ENCODE measurements at regions not wholly inside any gene's neighbourhood (a gene's known extent, or its start where the extent isn't known, plus 50 kb on each side); places are given as distances from the start of the nearest gene placed in this dataset.

DNA sequence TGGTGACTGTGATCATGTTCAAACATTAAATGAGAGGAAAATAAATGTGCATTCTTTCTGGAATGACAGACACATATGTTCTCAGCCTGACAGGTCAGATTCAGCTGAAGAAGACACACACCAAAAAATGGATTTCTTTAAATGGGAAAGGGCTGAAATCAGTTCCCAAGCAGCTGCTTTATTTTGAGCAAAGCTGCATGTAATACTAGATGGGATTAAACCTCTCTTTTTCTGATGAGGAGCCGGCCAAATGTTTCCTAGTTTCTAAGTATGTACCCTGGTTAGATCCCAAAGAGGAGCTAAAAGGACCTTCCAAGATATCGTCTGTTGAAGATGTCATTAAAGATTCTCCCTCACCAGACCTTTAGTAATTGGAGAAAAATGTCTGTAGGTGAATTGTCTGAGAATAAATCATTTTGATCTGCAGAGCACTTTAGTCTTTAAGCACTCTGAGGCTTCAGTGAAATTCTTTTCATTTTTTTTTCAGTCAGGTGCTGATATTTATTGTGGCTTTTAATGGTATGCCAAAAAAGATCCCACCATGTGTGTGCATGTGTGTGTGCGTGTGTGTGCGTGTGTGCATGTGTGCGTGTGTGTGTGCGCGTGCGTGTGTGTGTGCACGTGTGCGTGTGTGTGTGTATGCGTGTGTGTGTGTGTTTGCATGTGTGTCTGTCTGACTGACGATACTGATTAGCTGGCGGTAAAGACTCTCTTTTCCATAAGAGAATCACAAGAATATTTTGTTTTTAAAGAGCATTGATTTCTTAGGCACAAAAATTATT, 175.8 kb downstream of the IRS1 start:
- H3K4me3 ChIP-seq (ENCODE audit: low read depth in 2 of 2, low read length in 2 of 2), result no peak overlapping the region
- TF ChIP-seq, protein P1, sequence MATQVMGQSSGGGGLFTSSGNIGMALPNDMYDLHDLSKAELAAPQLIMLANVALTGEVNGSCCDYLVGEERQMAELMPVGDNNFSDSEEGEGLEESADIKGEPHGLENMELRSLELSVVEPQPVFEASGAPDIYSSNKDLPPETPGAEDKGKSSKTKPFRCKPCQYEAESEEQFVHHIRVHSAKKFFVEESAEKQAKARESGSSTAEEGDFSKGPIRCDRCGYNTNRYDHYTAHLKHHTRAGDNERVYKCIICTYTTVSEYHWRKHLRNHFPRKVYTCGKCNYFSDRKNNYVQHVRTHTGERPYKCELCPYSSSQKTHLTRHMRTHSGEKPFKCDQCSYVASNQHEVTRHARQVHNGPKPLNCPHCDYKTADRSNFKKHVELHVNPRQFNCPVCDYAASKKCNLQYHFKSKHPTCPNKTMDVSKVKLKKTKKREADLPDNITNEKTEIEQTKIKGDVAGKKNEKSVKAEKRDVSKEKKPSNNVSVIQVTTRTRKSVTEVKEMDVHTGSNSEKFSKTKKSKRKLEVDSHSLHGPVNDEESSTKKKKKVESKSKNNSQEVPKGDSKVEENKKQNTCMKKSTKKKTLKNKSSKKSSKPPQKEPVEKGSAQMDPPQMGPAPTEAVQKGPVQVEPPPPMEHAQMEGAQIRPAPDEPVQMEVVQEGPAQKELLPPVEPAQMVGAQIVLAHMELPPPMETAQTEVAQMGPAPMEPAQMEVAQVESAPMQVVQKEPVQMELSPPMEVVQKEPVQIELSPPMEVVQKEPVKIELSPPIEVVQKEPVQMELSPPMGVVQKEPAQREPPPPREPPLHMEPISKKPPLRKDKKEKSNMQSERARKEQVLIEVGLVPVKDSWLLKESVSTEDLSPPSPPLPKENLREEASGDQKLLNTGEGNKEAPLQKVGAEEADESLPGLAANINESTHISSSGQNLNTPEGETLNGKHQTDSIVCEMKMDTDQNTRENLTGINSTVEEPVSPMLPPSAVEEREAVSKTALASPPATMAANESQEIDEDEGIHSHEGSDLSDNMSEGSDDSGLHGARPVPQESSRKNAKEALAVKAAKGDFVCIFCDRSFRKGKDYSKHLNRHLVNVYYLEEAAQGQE (IDR thresholded peaks at IDR 0.05; ENCODE audit: insufficient read depth in 1 of 2, low read depth in 2 of 2, low read length in 1 of 2), result no peak
- TF ChIP-seq, protein P2, sequence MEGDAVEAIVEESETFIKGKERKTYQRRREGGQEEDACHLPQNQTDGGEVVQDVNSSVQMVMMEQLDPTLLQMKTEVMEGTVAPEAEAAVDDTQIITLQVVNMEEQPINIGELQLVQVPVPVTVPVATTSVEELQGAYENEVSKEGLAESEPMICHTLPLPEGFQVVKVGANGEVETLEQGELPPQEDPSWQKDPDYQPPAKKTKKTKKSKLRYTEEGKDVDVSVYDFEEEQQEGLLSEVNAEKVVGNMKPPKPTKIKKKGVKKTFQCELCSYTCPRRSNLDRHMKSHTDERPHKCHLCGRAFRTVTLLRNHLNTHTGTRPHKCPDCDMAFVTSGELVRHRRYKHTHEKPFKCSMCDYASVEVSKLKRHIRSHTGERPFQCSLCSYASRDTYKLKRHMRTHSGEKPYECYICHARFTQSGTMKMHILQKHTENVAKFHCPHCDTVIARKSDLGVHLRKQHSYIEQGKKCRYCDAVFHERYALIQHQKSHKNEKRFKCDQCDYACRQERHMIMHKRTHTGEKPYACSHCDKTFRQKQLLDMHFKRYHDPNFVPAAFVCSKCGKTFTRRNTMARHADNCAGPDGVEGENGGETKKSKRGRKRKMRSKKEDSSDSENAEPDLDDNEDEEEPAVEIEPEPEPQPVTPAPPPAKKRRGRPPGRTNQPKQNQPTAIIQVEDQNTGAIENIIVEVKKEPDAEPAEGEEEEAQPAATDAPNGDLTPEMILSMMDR (IDR thresholded peaks at IDR 0.05), result no peak
- TF ChIP-seq POLR2AphosphoS5 (IDR thresholded peaks at IDR 0.05; ENCODE audit: low read depth, low read length) (no peak), SIN3A (IDR thresholded peaks at IDR 0.05; ENCODE audit: borderline replicate concordance, insufficient read depth, low read depth, low read length) (no peak), TCF7L2 (IDR thresholded peaks at IDR 0.05; ENCODE audit: low read depth, low read length) (no peak)
- ATAC-seq, result no peak
- BruUV-seq (replicated peaks), result no TSS peak
- intact Hi-C loops (cut with micrococcal nuclease; ENCODE audit: unreplicated experiment), result no loop called here
- ChIA-PET CTCF (interaction anchor here (0.7 kb wide), 1 partner anchor 376 kb away, joined by 3 read pairs; no protein-coding TSS in a partner anchor), POLR2A (no interaction called here)
- H3K27me3 ChIP-seq (ENCODE audit: control insufficient read depth, insufficient read depth, low read length), result no peaks in the 10 kb centered on the region
- no peak overlapping the region for H3K27ac ChIP-seq (ENCODE audit: low read length)
- no peaks in the 10 kb centered on the region for H3K9me3 ChIP-seq (ENCODE audit: control insufficient read depth, insufficient read depth, low read depth, low read length)
- in situ Hi-C loops (cut with HindIII; ENCODE audit: low pct_unique_long_range_greater_than_20kb, low sequenced_read_pairs), result no loop called here
- no peaks in the 10 kb centered on the region for H3K36me3 ChIP-seq (ENCODE audit: control insufficient read depth, insufficient read depth, low read length)
- DNase-seq (ENCODE audit: low read depth, low spot score), result no peak
- H3K4me1 ChIP-seq (ENCODE audit: control insufficient read depth, insufficient read depth, low read length), result no peaks in the 10 kb centered on the region

DNA sequence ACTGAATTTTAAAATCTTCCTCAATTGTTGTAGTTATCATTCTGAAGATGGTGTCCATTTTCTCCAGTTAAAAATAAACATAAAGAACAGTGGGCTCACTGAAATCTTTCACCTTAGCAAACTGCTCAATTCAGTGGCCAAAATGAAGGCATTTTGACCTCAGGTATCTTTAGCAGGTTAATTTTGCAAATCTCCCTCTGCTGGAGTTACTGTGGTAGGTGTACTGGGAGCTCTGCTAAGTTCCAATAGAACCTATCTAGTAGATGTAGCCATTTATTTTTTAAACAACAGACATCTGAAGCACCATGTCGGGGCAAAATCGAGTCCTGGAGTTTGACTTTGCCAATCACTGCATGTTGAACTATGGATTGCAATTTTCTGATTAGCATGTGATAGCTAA, 177.1 kb downstream of the IRS1 start:
- Histone ChIP-seq H3K27ac (ENCODE audit: low read length) (no peak overlapping the region), H3K9me3 (ENCODE audit: control insufficient read depth, insufficient read depth, low read depth, low read length) (no peaks in the 10 kb centered on the region), H3K27me3 (ENCODE audit: control insufficient read depth, insufficient read depth, low read length) (no peaks in the 10 kb centered on the region), H3K4me3 (ENCODE audit: low read depth in 2 of 2, low read length in 2 of 2) (no peak overlapping the region), H3K4me1 (ENCODE audit: control insufficient read depth, insufficient read depth, low read length) (no peaks in the 10 kb centered on the region), H3K36me3 (ENCODE audit: control insufficient read depth, insufficient read depth, low read length) (no peaks in the 10 kb centered on the region)
- intact Hi-C loops (cut with micrococcal nuclease; ENCODE audit: unreplicated experiment) (no loop called here), in situ Hi-C loops (cut with HindIII; ENCODE audit: low pct_unique_long_range_greater_than_20kb, low sequenced_read_pairs) (no loop called here)
- BruUV-seq (replicated peaks), result no TSS peak
- TF ChIP-seq TCF7L2 (IDR thresholded peaks at IDR 0.05; ENCODE audit: low read depth, low read length), result no peak
- TF ChIP-seq, protein P2 (IDR thresholded peaks at IDR 0.05), result peak; percentile 21; the same call in 1 of the 2 replicates
- CTCF ChIA-PET, result no interaction called here
- DNase-seq (ENCODE audit: low read depth, low spot score), result no peak
- peak; percentile 65; the same call in 1 of the 2 replicates for ATAC-seq
- POLR2A ChIA-PET, result interaction anchor here (0.6 kb wide), 1 partner anchor 198 kb away, joined by 15 read pairs; no protein-coding TSS in a partner anchor

All from Panc1 (cell line).